ENCODE measurements at regions not wholly inside any gene's neighbourhood (a gene's known extent, or its start where the extent isn't known, plus 50 kb on each side); places are given as distances from the start of the nearest gene placed in this dataset.

DNA sequence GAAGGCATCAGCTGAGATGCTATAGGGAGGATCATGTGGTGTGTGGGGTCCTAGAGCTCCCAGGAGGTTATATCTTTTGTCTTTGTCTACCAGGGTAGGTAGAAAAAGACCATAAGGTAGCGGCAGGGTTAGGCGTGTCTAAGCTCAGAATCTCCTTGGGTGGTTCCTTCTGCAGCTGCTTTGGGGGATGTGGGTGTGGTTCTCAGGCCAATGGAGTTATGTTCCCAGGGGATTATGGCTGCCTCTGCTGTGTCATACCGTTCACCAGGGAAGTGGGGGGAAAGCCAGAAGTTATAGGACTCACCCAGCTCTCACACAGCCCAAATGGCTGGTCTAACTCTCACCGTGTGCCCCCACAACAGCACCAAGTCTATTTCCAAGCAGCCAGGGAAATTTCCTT, 107.4 kb upstream of the ADGRB3 start:
- TF ChIP-seq, protein P1, sequence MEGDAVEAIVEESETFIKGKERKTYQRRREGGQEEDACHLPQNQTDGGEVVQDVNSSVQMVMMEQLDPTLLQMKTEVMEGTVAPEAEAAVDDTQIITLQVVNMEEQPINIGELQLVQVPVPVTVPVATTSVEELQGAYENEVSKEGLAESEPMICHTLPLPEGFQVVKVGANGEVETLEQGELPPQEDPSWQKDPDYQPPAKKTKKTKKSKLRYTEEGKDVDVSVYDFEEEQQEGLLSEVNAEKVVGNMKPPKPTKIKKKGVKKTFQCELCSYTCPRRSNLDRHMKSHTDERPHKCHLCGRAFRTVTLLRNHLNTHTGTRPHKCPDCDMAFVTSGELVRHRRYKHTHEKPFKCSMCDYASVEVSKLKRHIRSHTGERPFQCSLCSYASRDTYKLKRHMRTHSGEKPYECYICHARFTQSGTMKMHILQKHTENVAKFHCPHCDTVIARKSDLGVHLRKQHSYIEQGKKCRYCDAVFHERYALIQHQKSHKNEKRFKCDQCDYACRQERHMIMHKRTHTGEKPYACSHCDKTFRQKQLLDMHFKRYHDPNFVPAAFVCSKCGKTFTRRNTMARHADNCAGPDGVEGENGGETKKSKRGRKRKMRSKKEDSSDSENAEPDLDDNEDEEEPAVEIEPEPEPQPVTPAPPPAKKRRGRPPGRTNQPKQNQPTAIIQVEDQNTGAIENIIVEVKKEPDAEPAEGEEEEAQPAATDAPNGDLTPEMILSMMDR (IDR thresholded peaks at IDR 0.05; ENCODE audit: extremely low read depth in 1 of 2, insufficient read depth in 1 of 2, low read depth in 1 of 2, low read length in 2 of 2) = no peak
- no peak for TF ChIP-seq JUN (IDR thresholded peaks at IDR 0.05; ENCODE audit: borderline replicate concordance, insufficient read depth, insufficient read length, low read depth)
- TF ChIP-seq MYC (IDR thresholded peaks at IDR 0.05; ENCODE audit: low read depth, low read length) = no peak
- TF ChIP-seq POLR2A (IDR thresholded peaks at IDR 0.05; ENCODE audit: low read depth, low read length) = no peak
- no peak for TF ChIP-seq EZH2 (IDR thresholded peaks at IDR 0.05; ENCODE audit: borderline replicate concordance, low read depth, low read length, severe bottlenecking)
- TF ChIP-seq, protein P2, sequence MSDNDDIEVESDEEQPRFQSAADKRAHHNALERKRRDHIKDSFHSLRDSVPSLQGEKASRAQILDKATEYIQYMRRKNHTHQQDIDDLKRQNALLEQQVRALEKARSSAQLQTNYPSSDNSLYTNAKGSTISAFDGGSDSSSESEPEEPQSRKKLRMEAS (IDR thresholded peaks at IDR 0.05; ENCODE audit: insufficient read depth, insufficient read length) = no peak
- no peak for TF ChIP-seq POLR2AphosphoS5 (IDR thresholded peaks at IDR 0.05; ENCODE audit: insufficient read depth, low read depth, low read length)

Measured in endothelial cell of umbilical vein (primary cell).